PC-9 (cell line): ENCODE measurements at regions not wholly inside any gene's neighbourhood (a gene's known extent, or its start where the extent isn't known, plus 50 kb on each side); places are given as distances from the start of the nearest gene placed in this dataset.

Source experiments
- BruUV-seq: library from RNA; stranded (reverse); fragments of 400-500 nt; replicated peaks from 2 replicates; lab custom pipeline; 2021; lab: Mats Ljungman, UMichigan
- CTCF ChIA-PET: fragments of 300-600 bp; sonication (Branson Sonifier 250); formaldehyde crosslinking; loops from one replicate; lab custom pipeline; 2022; ENCODE audit warnings: antibody characterized with exemption; lab: Charles Lee
- POLR2A ChIA-PET: fragments of 300-600 bp; sonication (Branson Sonifier 250); formaldehyde crosslinking; loops from one replicate; lab custom pipeline; 2022; ENCODE audit warnings: antibody characterized with exemption; ENCODE audit not compliant: unreplicated experiment; lab: Charles Lee
- DNase-seq, 2 experiments: peaks; one replicate each; pipeline versions ENCODE4 v3.0.0 to v3.0.0-alpha.2; 2015 to 2022; ENCODE audit warnings: mixed read lengths in 1 of 2
- H2AFZ ChIP-seq: fragments of 200-600 bp; sonication (generic); 2 replicates; pipeline ENCODE4 v1.8.1; 2017; ENCODE audit warnings: antibody characterized with exemption
- H3F3A ChIP-seq: fragments of 200-600 bp; sonication (generic); 2 replicates; pipeline ENCODE4 v1.8.1; 2017; ENCODE audit warnings: antibody characterized with exemption, mild to moderate bottlenecking, low read depth; ENCODE audit not compliant: insufficient read depth
- H3K27ac ChIP-seq: fragments of 200-600 bp; sonication (generic); 2 replicates; pipeline ENCODE4 v1.6.1; 2016; ENCODE audit warnings: mixed run types
- H3K27me3 ChIP-seq: fragments of 200-600 bp; sonication (generic); 2 replicates; pipeline ENCODE4 v1.6.1; 2016; ENCODE audit warnings: low read depth, mixed run types; ENCODE audit not compliant: insufficient read depth
- H3K36me3 ChIP-seq: fragments of 200-600 bp; sonication (generic); 2 replicates; pipeline ENCODE4 v1.6.1; 2016; ENCODE audit warnings: low read depth, mixed run types
- H3K4me1 ChIP-seq: fragments of 200-600 bp; sonication (generic); replicated peaks from 2 replicates; pipeline ENCODE4 v1.6.1; 2016; ENCODE audit warnings: mixed run types; ENCODE audit not compliant: insufficient read depth
- H3K4me2 ChIP-seq: fragments of 200-600 bp; sonication (generic); 2 replicates; pipeline ENCODE4 v1.6.1; 2017; ENCODE audit warnings: mixed run types
- H3K4me3 ChIP-seq: fragments of 200-600 bp; sonication (generic); 2 replicates; pipeline ENCODE4 v1.6.1; 2016; ENCODE audit warnings: mixed run types
- H3K79me2 ChIP-seq: fragments of 200-600 bp; sonication (generic); 2 replicates; pipeline ENCODE4 v1.6.1; 2017; ENCODE audit warnings: low read depth, mixed run types
- H3K9me2 ChIP-seq: fragments of 200-600 bp; sonication (generic); 2 replicates; pipeline ENCODE4 v1.8.1; 2017; ENCODE audit warnings: mild to moderate bottlenecking; ENCODE audit not compliant: insufficient read depth
- H3K9me3 ChIP-seq: fragments of 200-600 bp; sonication (generic); 2 replicates; pipeline ENCODE4 v1.8.1; 2016; ENCODE audit warnings: low read depth; ENCODE audit not compliant: insufficient read depth
- H4K20me1 ChIP-seq: fragments of 200-600 bp; sonication (generic); 2 replicates; pipeline ENCODE4 v1.8.1; 2017; ENCODE audit not compliant: insufficient read depth
- CTCF ChIP-seq: fragments of 200-600 bp; sonication (generic); conservative IDR thresholded peaks from 2 replicates; pipeline ENCODE4 v1.6.1; 2017; ENCODE audit warnings: mixed run types, antibody characterized with exemption, mild to moderate bottlenecking, moderate library complexity
- EZH2 ChIP-seq: fragments of 200-600 bp; sonication (generic); IDR thresholded peaks from 2 replicates; pipeline ENCODE4 v1.8.0; 2017; ENCODE audit warnings: antibody characterized with exemption, low read depth
- intact Hi-C: fragments of 100-400 bp; cut with micrococcal nuclease; formaldehyde crosslinking; loops from one replicate; pipeline ENCODE4 v1.10.0; 2022; ENCODE audit not compliant: unreplicated experiment

DNA sequence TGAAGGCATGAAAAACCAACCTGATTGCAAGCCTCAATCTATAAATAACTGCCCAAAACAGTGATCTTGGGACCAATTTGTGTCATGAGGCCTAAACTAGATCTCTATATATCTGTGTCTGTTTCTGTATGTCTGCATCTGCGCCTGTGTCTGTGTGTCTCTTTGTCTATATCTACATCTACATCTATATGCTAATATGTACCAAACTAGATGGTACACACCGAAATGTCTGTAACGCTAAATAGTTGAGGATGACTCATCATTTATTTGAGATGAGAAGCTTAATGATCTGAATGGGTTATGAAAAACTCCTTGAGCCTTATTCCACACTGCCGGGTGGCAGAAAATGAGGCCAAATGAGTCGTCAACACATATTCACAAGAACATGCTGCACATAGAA is 982.3 kb downstream of the ROBO2 start:
- POLR2A ChIA-PET = no interaction called here
- H2AFZ ChIP-seq = no peak overlapping the region
- intact Hi-C loops = no loop called here

GRCh38 chr3:78023257-78023656 is 983.4 kb downstream of the ROBO2 start:
- DNase-seq = no peak
- Histone ChIP-seq H4K20me1 (no peaks in the 10 kb centered on the region), H3K27me3 (no peaks in the 10 kb centered on the region), H3K36me3 (no peaks in the 10 kb centered on the region), H3K4me1 (no peaks in the 10 kb centered on the region), H3K27ac (no peak overlapping the region), H3K4me3 (no peak overlapping the region), H3K4me2 (no peak overlapping the region), H3F3A (no peaks in the 10 kb centered on the region), H3K79me2 (no peaks in the 10 kb centered on the region), H3K9me2 (no peaks in the 10 kb centered on the region), H3K9me3 (no peaks in the 10 kb centered on the region), H2AFZ (0 out of 2 replicates have a peak overlapping the region, but pooled peaks have one; percentile 2)
- POLR2A ChIA-PET = no interaction called here
- CTCF ChIA-PET = no interaction called here
- TF ChIP-seq CTCF = no peak
- no peak for TF ChIP-seq EZH2
- intact Hi-C loops = no loop called here
- BruUV-seq = no TSS peak

More for the DNA sequence above, 982.3 kb downstream of the ROBO2 start:
- Histone ChIP-seq H3K9me2 (no peaks in the 10 kb centered on the region), H3K4me3 (no peak overlapping the region), H3K27me3 (no peaks in the 10 kb centered on the region), H3K27ac (no peak overlapping the region), H3K4me2 (no peak overlapping the region), H3K4me1 (no peaks in the 10 kb centered on the region), H3K9me3 (no peaks in the 10 kb centered on the region), H4K20me1 (no peaks in the 10 kb centered on the region), H3K36me3 (no peaks in the 10 kb centered on the region), H3K79me2 (no peaks in the 10 kb centered on the region), H3F3A (no peaks in the 10 kb centered on the region)
- TF ChIP-seq CTCF (no peak), EZH2 (no peak)
- BruUV-seq = no TSS peak
- DNase-seq = no peak
- CTCF ChIA-PET = no interaction called here

DNA sequence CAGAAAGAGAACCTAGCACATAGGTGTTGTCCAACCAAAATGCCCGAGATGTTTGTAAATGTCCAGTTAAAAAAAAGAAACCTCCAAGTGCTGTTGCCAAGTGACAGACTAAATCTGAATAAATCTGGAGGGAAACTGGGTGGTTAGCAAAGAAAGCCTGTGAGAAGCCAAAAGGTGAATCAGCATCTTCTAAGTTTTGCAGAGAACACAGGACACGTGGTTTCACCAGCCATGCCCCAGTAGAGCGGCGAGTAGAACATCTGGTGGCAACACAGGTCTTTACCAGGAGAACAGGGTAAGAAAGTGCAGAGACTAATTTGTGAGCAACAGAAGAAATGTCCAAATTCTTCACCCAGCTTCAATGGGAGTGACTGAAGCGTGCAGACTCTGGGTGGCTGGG is 986.0 kb downstream of the ROBO2 start:
- BruUV-seq = no TSS peak
- POLR2A ChIA-PET = no interaction called here
- H3K9me2 ChIP-seq = no peaks in the 10 kb centered on the region
- H2AFZ ChIP-seq = no peak overlapping the region
- H3K27ac ChIP-seq = no peak overlapping the region
- DNase-seq = no peak
- intact Hi-C loops = no loop called here
- H3K4me3 ChIP-seq = no peak overlapping the region
- no peaks in the 10 kb centered on the region for H3F3A ChIP-seq
- H3K4me1 ChIP-seq = no peaks in the 10 kb centered on the region
- no peaks in the 10 kb centered on the region for H3K9me3 ChIP-seq
- H3K36me3 ChIP-seq = no peaks in the 10 kb centered on the region
- H3K27me3 ChIP-seq = no peaks in the 10 kb centered on the region
- no peak for TF ChIP-seq CTCF
- no peak for TF ChIP-seq EZH2
- CTCF ChIA-PET = no interaction called here
- no peak overlapping the region for H3K4me2 ChIP-seq
- H3K79me2 ChIP-seq = no peaks in the 10 kb centered on the region
- no peaks in the 10 kb centered on the region for H4K20me1 ChIP-seq
